ENCODE measurements at regions not wholly inside any gene's neighbourhood (a gene's known extent, or its start where the extent isn't known, plus 50 kb on each side); places are given as distances from the start of the nearest gene placed in this dataset.

DNA sequence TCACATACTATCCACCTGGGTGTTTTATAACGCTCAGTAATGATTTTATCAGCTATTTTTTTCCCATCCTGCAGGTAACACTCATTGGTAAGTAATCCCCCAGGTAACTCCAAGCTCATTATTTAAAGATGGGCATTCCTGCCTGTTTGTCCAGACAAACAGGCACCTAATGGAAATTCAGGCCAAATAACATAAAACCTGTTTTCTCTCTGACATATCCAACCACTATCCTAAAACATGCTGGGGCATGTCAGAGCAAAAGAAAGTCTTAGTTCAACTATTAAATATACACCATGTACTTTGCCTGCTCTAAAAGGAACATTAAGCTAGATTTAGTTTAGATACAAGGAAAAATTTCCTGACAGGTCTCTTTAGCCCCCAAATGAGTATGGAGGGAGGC lies 987.7 kb downstream of the TTLL7 start:
- no peaks in the 10 kb centered on the region for H3K36me3 ChIP-seq
- no peaks in the 10 kb centered on the region for H3K27me3 ChIP-seq
- DNase-seq (ENCODE audit: low spot score in 2 of 2), result no peak
- 31% methylated on average over 1 of the region's 1 CpG for WGBS
- no peak overlapping the region for H3K27ac ChIP-seq
- no peaks in the 10 kb centered on the region for H3K9me3 ChIP-seq
- H3K4me3 ChIP-seq, result no peak overlapping the region
- no peak for TF ChIP-seq EP300 (IDR thresholded peaks at IDR 0.05)
- no peak for TF ChIP-seq POLR2A (IDR thresholded peaks at IDR 0.05)
- no peak for TF ChIP-seq POLR2AphosphoS5 (IDR thresholded peaks at IDR 0.05)
- TF ChIP-seq, protein P1, sequence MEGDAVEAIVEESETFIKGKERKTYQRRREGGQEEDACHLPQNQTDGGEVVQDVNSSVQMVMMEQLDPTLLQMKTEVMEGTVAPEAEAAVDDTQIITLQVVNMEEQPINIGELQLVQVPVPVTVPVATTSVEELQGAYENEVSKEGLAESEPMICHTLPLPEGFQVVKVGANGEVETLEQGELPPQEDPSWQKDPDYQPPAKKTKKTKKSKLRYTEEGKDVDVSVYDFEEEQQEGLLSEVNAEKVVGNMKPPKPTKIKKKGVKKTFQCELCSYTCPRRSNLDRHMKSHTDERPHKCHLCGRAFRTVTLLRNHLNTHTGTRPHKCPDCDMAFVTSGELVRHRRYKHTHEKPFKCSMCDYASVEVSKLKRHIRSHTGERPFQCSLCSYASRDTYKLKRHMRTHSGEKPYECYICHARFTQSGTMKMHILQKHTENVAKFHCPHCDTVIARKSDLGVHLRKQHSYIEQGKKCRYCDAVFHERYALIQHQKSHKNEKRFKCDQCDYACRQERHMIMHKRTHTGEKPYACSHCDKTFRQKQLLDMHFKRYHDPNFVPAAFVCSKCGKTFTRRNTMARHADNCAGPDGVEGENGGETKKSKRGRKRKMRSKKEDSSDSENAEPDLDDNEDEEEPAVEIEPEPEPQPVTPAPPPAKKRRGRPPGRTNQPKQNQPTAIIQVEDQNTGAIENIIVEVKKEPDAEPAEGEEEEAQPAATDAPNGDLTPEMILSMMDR (IDR thresholded peaks at IDR 0.05), result no peak
- peaks cover 3% of the 10 kb centered on the region for H3K4me1 ChIP-seq

DNA sequence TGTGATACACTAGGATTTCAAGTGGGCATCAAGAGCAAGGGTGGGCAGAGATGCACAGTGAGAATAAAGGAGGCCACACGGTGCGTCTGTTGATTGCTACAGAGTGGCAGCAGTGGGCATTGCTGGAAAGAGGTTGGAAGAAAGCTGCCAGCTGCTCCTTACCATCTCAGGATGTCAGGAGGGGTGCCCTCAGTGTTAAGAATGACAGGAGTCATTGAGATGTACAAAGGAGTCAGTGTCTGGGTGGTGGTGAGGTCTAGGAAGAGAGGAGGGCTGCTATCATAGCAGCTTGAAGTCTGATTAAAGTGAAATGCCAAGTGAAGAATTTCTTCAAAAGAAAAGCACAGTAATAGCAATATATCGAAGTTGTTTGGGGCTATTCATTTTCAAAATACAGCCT lies 992.7 kb downstream of the TTLL7 start:
- TF ChIP-seq, protein P1 (IDR thresholded peaks at IDR 0.05), result no peak
- H3K4me1 ChIP-seq, result no peaks in the 10 kb centered on the region
- WGBS, result 96% methylated on average over 3 of the region's 3 CpGs
- no peaks in the 10 kb centered on the region for H3K9me3 ChIP-seq
- no peaks in the 10 kb centered on the region for H3K36me3 ChIP-seq
- H3K27me3 ChIP-seq, result no peaks in the 10 kb centered on the region
- no peak overlapping the region for H3K27ac ChIP-seq
- H3K4me3 ChIP-seq, result no peak overlapping the region
- no peak for DNase-seq (ENCODE audit: low spot score in 2 of 2)

DNA sequence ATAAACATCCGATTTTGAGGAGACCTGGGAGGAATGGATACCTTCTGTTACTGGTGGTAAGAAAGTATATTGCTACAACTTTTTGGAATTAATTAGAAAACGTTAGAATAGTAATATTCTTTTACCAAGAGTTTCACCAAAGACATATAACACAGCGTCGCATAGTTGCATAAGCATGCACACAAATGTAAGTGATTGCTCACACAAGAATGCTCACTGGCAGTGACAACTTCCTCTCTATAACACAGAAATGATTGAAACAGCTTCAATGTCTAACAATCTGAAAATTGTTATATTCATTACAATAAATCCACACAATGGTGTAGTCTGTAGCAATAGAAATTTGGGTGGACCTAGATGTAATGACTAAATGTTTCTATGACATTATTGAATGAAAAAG lies 998.6 kb downstream of the TTLL7 start:
- no peak overlapping the region for H3K4me3 ChIP-seq
- H3K27ac ChIP-seq, result no peak overlapping the region
- WGBS, result 85% methylated on average over 4 of the region's 4 CpGs
- no peaks in the 10 kb centered on the region for H3K4me1 ChIP-seq
- DNase-seq (ENCODE audit: low spot score in 2 of 2), result no peak
- H3K27me3 ChIP-seq, result no peaks in the 10 kb centered on the region
- TF ChIP-seq POLR2A (IDR thresholded peaks at IDR 0.05) (no peak), EP300 (IDR thresholded peaks at IDR 0.05) (no peak), POLR2AphosphoS5 (IDR thresholded peaks at IDR 0.05) (no peak)
- TF ChIP-seq, protein P1 (IDR thresholded peaks at IDR 0.05), result no peak
- no peaks in the 10 kb centered on the region for H3K9me3 ChIP-seq
- H3K36me3 ChIP-seq, result no peaks in the 10 kb centered on the region

DNA sequence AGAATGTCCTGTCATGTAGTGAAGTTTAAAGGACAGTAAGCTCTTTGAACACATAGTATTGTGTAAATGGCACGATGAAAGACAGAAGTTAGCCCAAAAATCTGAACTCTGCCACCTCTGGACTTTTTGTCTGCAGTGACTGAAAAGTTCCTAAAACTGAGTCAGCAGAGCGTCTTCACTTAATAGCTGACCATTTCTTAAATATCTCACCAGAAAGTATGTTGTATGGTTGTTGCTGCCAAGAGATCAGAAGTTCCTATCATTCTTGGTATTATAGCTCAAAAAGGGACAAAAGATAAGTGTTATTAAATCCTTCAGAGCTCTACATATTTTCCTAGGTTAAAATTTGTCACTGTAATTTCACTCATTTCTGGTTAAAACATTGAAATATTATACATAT lies 1003.0 kb downstream of the TTLL7 start:
- no peaks in the 10 kb centered on the region for H3K36me3 ChIP-seq
- peaks cover 5% of the 10 kb centered on the region for H3K4me1 ChIP-seq
- H3K4me3 ChIP-seq, result no peak overlapping the region
- H3K9me3 ChIP-seq, result no peaks in the 10 kb centered on the region
- WGBS, result 92% methylated on average over 2 of the region's 2 CpGs
- no peak for TF ChIP-seq EP300 (IDR thresholded peaks at IDR 0.05)
- TF ChIP-seq, protein P1 (IDR thresholded peaks at IDR 0.05), result no peak
- no peak for TF ChIP-seq POLR2A (IDR thresholded peaks at IDR 0.05)
- no peaks in the 10 kb centered on the region for H3K27me3 ChIP-seq
- no peak for DNase-seq (ENCODE audit: low spot score in 2 of 2)
- H3K27ac ChIP-seq, result no peak overlapping the region

DNA sequence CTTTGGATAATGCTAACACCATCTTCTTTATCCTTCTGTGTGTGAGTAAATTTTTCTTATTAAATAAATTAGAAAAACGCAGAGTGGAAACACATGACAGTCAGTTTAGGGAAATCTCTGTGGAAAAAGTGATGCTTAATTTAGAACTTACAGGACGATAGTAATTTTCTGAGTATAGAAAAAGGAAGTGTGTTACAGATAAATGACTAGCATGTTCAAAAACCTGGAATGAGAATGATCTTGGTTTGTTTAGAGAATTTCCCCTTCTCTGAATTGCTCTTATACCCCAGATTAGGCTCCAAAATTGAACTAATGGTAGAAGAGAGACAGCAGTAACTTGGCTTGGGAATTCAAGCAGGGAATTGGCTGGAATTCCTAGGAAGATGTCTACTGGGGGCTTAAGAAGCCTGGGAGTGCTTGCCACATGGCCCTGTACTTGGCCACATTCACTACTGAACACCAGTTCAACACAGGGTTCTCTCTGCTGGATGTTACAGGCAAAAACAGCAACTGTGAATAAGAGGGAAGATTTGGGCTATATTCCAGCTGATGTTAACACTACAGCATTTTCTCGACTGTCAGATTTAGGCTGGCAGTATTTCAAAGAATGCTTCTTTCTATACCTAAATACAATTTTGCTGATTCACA lies 1004.2 kb downstream of the TTLL7 start:
- Histone ChIP-seq H3K27ac (no peak overlapping the region), H3K4me3 (no peak overlapping the region), H3K4me1 (peaks cover 5% of the 10 kb centered on the region), H3K27me3 (no peaks in the 10 kb centered on the region), H3K9me3 (no peaks in the 10 kb centered on the region), H3K36me3 (no peaks in the 10 kb centered on the region)
- 35% methylated on average over 3 of the region's 3 CpGs for WGBS
- TF ChIP-seq POLR2A (IDR thresholded peaks at IDR 0.05), result no peak
- TF ChIP-seq, protein P1 (IDR thresholded peaks at IDR 0.05), result no peak
- TF ChIP-seq POLR2AphosphoS5 (IDR thresholded peaks at IDR 0.05), result no peak
- TF ChIP-seq EP300 (IDR thresholded peaks at IDR 0.05), result no peak
- no peak for DNase-seq (ENCODE audit: low spot score in 2 of 2)

Measured in suprapubic skin (tissue), 4 donors.